ENCODE measurements at regions not wholly inside any gene's neighbourhood (a gene's known extent, or its start where the extent isn't known, plus 50 kb on each side); places are given as distances from the start of the nearest gene placed in this dataset.

DNA sequence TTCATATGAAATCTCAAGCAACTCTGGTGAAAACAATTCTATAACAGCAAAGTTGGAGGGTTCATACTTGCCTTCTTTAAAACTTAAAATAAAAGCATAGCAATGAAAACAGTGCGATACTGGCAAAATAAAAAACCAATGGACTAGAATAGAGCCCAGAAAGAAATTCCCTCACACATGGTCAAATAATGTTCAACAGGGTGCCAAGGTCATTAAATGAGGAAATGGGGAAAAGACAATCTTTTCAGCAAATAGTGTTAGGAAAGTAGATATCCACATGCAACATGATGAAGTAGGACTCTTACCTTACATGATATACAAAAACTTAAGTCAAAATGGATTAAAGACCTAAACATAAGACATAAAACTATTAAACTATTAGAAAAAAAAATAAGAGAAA is 970.2 kb upstream of the AGA start:
- DNase-seq: no peak
- 89 to 94% methylated on average over 1 of the region's 1 CpG for WGBS, 2 donors
- no peak for TF ChIP-seq CTCF (IDR thresholded peaks at IDR 0.05; ENCODE audit: control extremely low read depth, extremely low read depth)
- Histone ChIP-seq H3K9ac (ENCODE audit: insufficient read depth in 1 of 2, low read length in 2 of 2) (no peak overlapping the region), H3K4me1 (ENCODE audit: control insufficient read depth in 5 of 5, insufficient read depth in 5 of 5, low read length in 5 of 5) (no peaks in the 10 kb centered on the region), H3K27ac (ENCODE audit: low read depth in 1 of 2, low read length in 1 of 2) (no peak overlapping the region), H3K9me3 (ENCODE audit: control insufficient read depth in 4 of 4, insufficient read depth in 3 of 4, low read length in 3 of 4) (peaks cover 0 to 2% (median 0%) of the 10 kb centered on the region in 4 donors), H3K36me3 (ENCODE audit: control insufficient read depth in 4 of 4, insufficient read depth in 4 of 4, low read length in 4 of 4) (no peaks in the 10 kb centered on the region), H3K4me3 (no peak overlapping the region), H3K27me3 (ENCODE audit: control insufficient read depth in 3 of 3, insufficient read depth in 3 of 3, low read length in 2 of 3) (no peaks in the 10 kb centered on the region)
- ATAC-seq (ENCODE audit: insufficient read depth, low FRiP score): no peak

- Histone ChIP-seq H3K9ac (ENCODE audit: insufficient read depth in 1 of 2, low read length in 2 of 2) (no peak overlapping the region), H3K9me3 (ENCODE audit: control insufficient read depth in 4 of 4, insufficient read depth in 3 of 4, low read length in 3 of 4) (peaks cover 0 to 2% (median 0%) of the 10 kb centered on the region in 4 donors), H3K27ac (ENCODE audit: low read depth in 1 of 2, low read length in 1 of 2) (no peak overlapping the region), H3K4me3 (no peak overlapping the region), H3K27me3 (ENCODE audit: control insufficient read depth in 3 of 3, insufficient read depth in 3 of 3, low read length in 2 of 3) (no peaks in the 10 kb centered on the region), H3K36me3 (ENCODE audit: control insufficient read depth in 4 of 4, insufficient read depth in 4 of 4, low read length in 4 of 4) (no peaks in the 10 kb centered on the region), H3K4me1 (ENCODE audit: control insufficient read depth in 5 of 5, insufficient read depth in 5 of 5, low read length in 5 of 5) (no peaks in the 10 kb centered on the region)
- TF ChIP-seq CTCF (IDR thresholded peaks at IDR 0.05; ENCODE audit: control extremely low read depth, extremely low read depth): no peak
- WGBS, 2 donors: 37 to 77% methylated on average over 4 of the region's 4 CpGs
- ATAC-seq (ENCODE audit: insufficient read depth, low FRiP score) (no peak), DNase-seq (no peak)
Observed at GRCh38 chr4:178414042-178414441, 971.8 kb upstream of the AGA start.

DNA sequence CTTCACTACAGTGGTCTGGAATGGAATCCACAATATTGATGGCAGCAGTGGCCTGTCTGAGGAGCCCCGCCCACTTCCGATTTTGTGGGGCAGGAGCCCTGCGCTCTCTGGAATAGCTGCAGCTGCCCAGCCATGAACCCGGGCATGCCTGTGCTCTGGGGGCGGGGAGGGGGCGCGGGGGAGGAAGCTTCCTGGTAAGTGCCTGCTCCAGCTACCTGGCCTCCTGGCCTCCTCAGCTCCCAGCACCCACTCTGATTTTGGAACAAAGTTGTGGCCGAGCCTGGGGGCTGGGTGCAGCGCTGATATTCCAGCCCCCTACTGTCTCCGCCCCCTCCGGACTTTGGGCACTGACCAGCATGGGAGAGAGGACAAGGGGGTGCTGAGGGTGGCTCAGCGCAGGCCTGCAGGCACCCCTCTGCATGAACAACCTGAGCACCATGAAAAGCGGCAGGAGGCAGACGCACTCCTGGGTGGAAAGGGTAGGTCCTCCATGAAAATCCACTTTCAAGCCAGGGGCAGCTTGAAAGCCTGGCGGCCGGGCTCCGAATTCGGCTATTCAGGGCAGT is 972.7 kb upstream of the AGA start:
- no peak for DNase-seq
- H3K36me3 ChIP-seq (ENCODE audit: control insufficient read depth in 4 of 4, insufficient read depth in 4 of 4, low read length in 4 of 4): no peaks in the 10 kb centered on the region
- TF ChIP-seq CTCF (IDR thresholded peaks at IDR 0.05; ENCODE audit: control extremely low read depth, extremely low read depth): no peak
- peaks cover 0 to 2% (median 0%) of the 10 kb centered on the region in 4 donors for H3K9me3 ChIP-seq (ENCODE audit: control insufficient read depth in 4 of 4, insufficient read depth in 3 of 4, low read length in 3 of 4)
- H3K4me3 ChIP-seq: no peak overlapping the region
- H3K27me3 ChIP-seq (ENCODE audit: control insufficient read depth in 3 of 3, insufficient read depth in 3 of 3, low read length in 2 of 3): no peaks in the 10 kb centered on the region
- 93 to 95% methylated on average over 18 of the region's 18 CpGs for whole genome bisulfite sequencing, 2 donors
- H3K4me1 ChIP-seq (ENCODE audit: control insufficient read depth in 5 of 5, insufficient read depth in 5 of 5, low read length in 5 of 5): no peaks in the 10 kb centered on the region
- no peak overlapping the region for H3K9ac ChIP-seq (ENCODE audit: insufficient read depth in 1 of 2, low read length in 2 of 2)
- no peak overlapping the region for H3K27ac ChIP-seq (ENCODE audit: low read depth in 1 of 2, low read length in 1 of 2)
- no peak for ATAC-seq (ENCODE audit: insufficient read depth, low FRiP score)

DNA sequence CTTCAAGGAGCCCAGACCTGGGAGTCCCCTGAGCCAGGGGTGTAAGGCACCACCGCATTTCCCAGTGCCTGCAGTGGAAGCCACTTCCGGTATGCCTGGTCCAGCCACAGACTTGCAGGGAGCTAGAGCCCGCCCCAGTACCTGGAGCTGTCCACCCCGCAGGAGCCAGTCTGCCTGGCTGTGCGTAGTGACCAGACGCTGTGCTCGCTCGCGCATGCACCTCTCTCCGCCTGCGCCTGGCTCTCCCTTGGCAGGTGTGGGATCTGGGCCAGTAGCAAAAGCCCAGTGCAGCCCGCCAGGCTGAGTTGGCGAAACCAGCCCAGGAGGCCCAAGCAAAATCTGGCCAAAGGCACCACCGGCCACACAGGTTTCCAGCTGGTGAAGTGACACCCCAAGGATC is 973.7 kb upstream of the AGA start:
- H3K36me3 ChIP-seq (ENCODE audit: control insufficient read depth in 4 of 4, insufficient read depth in 4 of 4, low read length in 4 of 4): no peaks in the 10 kb centered on the region
- no peak overlapping the region for H3K27ac ChIP-seq (ENCODE audit: low read depth in 1 of 2, low read length in 1 of 2)
- no peak overlapping the region for H3K9ac ChIP-seq (ENCODE audit: insufficient read depth in 1 of 2, low read length in 2 of 2)
- H3K9me3 ChIP-seq (ENCODE audit: control insufficient read depth in 4 of 4, insufficient read depth in 3 of 4, low read length in 3 of 4): peaks cover 0 to 2% (median 0%) of the 10 kb centered on the region in 4 donors
- no peak for ATAC-seq (ENCODE audit: insufficient read depth, low FRiP score)
- TF ChIP-seq CTCF (IDR thresholded peaks at IDR 0.05; ENCODE audit: control extremely low read depth, extremely low read depth): no peak
- H3K4me3 ChIP-seq: no peak overlapping the region
- DNase-seq: no peak
- 97% methylated on average over 14 of the region's 14 CpGs for WGBS, 2 donors
- H3K27me3 ChIP-seq (ENCODE audit: control insufficient read depth in 3 of 3, insufficient read depth in 3 of 3, low read length in 2 of 3): no peaks in the 10 kb centered on the region
- no peaks in the 10 kb centered on the region for H3K4me1 ChIP-seq (ENCODE audit: control insufficient read depth in 5 of 5, insufficient read depth in 5 of 5, low read length in 5 of 5)
